Stimulated activated effector memory CD8-positive, alpha-beta T cell treated with anti-CD3 and anti-CD28 coated beads, Interleukin-12 subunit alpha, Interleukin-12 subunit beta, amount 100 ng/mL, for 72 hours (primary cell): ENCODE measurements at regions not wholly inside any gene's neighbourhood (a gene's known extent, or its start where the extent isn't known, plus 50 kb on each side); places are given as distances from the start of the nearest gene placed in this dataset.
A peak's percentile ranks its signal among the peaks of the same experiment; 100 is the strongest.

Experiments
- ATAC-seq: fragments of 150-1000 bp; cut with Tn5 transposase; 2 replicates; pipeline ENCODE4 v1.10.0; 2021
- DNase-seq, 2 donors: peaks; one replicate each; pipeline ENCODE4 v3.0.0; 2021 to 2022; ENCODE audit warnings: low spot score in 2 of 2
- H3K27ac Mint-ChIP-seq: one replicate; pipeline ENCODE4 v1.8.0; 2022; ENCODE audit warnings: mild to moderate bottlenecking, mixed read lengths
- H3K36me3 Mint-ChIP-seq: one replicate; pipeline ENCODE4 v1.8.0; 2022; ENCODE audit warnings: mild to moderate bottlenecking, mixed read lengths
- H3K4me1 Mint-ChIP-seq: one replicate; pipeline ENCODE4 v1.8.0; 2022; ENCODE audit warnings: mixed read lengths
- H3K4me3 Mint-ChIP-seq: one replicate; pipeline ENCODE4 v1.8.0; 2022; ENCODE audit warnings: mild to moderate bottlenecking, mixed read lengths
- H3K9me3 Mint-ChIP-seq: one replicate; pipeline ENCODE4 v1.8.0; 2022; ENCODE audit warnings: mixed read lengths

DNA sequence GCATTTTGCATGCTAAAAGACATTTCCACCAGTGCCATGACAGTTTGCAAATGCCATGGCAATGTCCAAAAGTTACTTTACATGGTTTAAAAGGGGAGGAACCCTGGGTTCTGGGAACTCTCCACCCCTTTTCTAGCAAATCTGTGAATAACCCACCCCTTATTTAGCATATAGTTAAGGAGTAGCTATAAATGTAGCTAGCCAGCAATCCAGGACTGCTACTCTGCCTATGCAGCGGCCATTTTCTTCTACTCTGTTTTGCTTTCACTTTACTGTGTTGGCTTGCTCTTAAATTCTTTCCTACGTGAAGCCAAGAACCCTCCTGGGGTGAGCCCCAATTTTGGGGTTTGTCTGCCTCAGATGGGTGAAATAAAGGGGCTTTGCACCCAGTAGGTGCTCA lies 141.0 kb downstream of the PTPN11 start:
- Mint-ChIP-seq H3K4me3 (no peak overlapping the region), H3K27ac (no peak overlapping the region), H3K4me1 (no peaks in the 10 kb centered on the region), H3K9me3 (no peaks in the 10 kb centered on the region), H3K36me3 (no peaks in the 10 kb centered on the region)
- DNase-seq (no peak), ATAC-seq (no peak)

DNA sequence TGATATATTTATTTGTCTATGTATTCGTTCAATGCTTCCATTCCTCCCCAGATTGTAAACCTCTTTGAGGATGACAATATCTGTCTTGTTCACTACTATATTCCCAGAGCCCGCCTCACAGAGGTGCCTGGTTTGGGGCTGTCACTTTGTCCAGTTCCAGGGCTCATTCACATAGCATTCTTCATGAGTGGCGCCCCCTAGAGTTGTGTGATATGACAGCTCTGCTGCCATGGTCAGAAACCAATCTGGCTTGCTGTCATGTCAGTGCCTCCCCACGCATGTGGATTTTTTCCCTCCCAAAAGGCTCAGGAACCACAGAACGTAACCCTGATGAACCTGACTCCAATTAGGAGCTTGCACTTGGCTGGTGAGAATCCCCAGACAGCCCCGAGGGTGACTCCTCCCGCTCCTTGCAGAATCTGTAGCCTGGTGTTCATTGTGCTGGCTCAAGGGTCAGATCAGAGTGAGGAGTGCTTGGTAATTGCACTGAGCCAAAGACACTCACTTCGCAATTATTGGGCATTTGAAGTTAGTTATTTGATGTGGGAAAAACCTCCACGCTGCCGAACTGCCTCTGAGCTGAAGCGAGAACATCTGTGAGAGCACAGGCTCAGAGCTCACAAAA lies 145.5 kb downstream of the PTPN11 start:
- Mint-ChIP-seq H3K27ac (no peak overlapping the region), H3K36me3 (no peaks in the 10 kb centered on the region), H3K4me1 (no peaks in the 10 kb centered on the region), H3K9me3 (no peaks in the 10 kb centered on the region), H3K4me3 (no peak overlapping the region)
- no peak for DNase-seq
- ATAC-seq, result no peak

DNA sequence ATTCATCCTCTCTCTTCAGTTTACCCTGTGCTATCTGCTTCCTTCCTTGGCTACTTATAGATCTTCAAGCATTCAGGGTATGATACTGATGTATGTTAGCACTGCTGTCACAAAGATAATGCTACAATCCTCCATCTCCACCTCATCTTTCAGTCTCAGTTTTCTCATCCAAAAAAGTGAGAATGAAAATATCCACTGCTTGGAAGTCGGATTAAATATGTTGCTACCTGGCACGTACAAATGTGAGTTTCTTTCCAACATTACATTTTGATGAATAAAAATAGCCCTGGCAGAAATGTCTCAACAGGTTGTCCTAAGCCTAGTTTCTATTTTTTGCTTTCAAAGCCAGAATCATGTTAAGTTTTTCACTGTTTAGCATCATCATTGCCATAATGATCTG lies 149.9 kb downstream of the PTPN11 start:
- Mint-ChIP-seq H3K4me1 (no peaks in the 10 kb centered on the region), H3K27ac (no peak overlapping the region), H3K36me3 (no peaks in the 10 kb centered on the region), H3K4me3 (no peak overlapping the region), H3K9me3 (no peaks in the 10 kb centered on the region)
- DNase-seq (no peak), ATAC-seq (no peak)

DNA sequence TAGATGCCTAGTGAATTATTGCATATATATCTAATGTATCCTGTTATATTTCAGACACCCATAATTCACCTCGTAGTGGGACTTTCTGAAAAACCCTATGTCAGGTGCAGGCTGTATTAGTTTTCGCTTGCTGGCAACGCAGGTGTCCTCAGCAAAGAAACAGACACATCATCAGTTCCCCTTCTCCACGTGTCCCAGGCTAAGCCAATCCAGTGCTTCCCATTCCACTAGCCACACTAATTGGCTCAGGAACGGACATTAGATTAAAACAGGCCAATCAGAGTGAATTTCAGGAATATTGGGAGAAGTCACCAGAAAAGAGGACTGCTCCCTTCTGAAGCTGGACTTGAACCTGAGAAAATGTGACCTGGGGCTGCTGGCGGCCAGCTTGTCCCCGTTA lies 151.3 kb downstream of the PTPN11 start:
- Mint-ChIP-seq H3K27ac (no peak overlapping the region), H3K36me3 (no peaks in the 10 kb centered on the region), H3K4me3 (no peak overlapping the region), H3K4me1 (no peaks in the 10 kb centered on the region), H3K9me3 (no peaks in the 10 kb centered on the region)
- ATAC-seq, result no peak
- DNase-seq, result no peak

DNA sequence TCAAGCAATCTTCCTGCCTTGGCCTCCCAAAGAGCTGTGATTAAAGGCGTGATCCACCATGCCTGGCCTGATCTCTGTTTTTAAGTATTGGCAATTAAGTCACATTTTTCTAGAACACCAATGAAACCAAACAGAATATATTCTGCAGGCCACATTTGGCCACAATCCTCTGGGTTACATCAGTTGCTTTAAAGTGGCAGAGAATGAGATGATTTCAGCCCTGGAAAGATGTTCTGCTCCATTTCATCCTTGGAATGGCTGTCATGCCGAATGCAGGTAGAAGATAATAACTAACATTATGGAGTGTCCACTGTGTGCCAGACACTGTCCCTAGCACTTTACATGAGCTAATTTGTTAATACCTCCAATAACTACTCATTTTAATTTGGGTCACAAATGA lies 154.4 kb downstream of the PTPN11 start:
- no peaks in the 10 kb centered on the region for H3K36me3 Mint-ChIP-seq
- DNase-seq (no peak), ATAC-seq (no peak)
- no peaks in the 10 kb centered on the region for H3K4me1 Mint-ChIP-seq
- H3K9me3 Mint-ChIP-seq, result no peaks in the 10 kb centered on the region
- no peak overlapping the region for H3K27ac Mint-ChIP-seq
- H3K4me3 Mint-ChIP-seq, result no peak overlapping the region

DNA sequence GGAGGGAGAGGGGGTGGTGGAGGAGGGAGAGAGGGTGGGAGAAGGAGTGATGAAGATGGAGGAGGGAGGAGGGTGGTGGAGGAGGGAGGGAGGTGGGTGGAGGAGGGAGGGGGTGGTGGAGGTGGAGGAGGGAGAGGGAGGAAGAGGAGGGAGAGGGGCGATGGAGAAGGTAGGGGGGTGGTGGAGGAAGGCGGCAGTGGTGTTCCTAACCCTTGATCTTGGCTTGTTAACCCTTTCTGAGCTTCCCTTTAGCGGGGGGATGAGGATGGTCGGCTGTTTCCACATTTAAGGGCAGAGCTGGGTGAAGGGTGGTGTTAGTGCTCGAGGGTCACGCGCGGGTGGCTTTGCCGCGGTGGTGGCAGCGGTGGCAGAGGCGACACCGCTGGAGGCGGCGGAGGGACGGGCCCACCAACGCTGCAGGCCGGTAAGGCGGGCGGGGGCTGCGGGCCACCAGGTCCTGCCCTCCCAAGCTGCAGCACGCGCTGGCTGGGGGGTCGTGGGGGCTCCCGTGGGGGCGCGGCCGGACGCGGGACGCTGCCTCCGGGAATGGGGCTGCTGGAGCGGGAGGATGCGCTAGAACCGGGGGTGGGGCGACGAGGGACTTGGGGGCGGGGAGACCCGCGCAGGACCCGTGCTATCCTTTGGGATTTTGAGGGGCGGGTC lies 156.3 kb downstream of the PTPN11 start:
- H3K9me3 Mint-ChIP-seq, result no peaks in the 10 kb centered on the region
- DNase-seq, result no peak
- H3K36me3 Mint-ChIP-seq, result no peaks in the 10 kb centered on the region
- H3K4me3 Mint-ChIP-seq, result no peak overlapping the region
- H3K27ac Mint-ChIP-seq, result no peak overlapping the region
- no peaks in the 10 kb centered on the region for H3K4me1 Mint-ChIP-seq
- no peak for ATAC-seq

DNA sequence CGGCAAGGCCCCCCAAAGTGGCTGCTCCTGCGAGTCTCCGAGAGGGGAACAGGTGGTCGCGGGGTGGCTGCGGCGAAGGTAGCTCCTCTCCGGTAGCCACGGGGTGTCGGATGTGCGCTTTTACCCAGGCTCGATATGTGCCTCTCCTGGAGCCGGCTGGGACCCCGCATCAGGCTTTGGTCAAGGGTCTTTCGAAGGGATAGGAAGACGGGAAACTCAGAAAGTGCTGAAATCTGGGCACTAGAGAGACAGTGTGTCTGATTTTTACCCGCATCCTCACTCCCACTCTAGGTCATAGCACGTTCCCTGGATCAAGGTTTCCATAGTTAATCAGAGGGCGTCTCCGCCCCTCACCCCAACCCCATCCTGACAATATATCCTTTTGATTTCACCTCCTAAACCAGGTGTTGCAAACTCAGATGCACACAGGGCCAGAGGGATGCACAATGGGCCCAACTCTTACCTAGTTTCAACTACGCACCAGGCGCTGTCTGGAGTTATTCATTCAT lies 156.9 kb downstream of the PTPN11 start:
- Mint-ChIP-seq H3K36me3 (no peaks in the 10 kb centered on the region), H3K4me1 (no peaks in the 10 kb centered on the region), H3K9me3 (no peaks in the 10 kb centered on the region), H3K4me3 (no peak overlapping the region), H3K27ac (no peak overlapping the region)
- ATAC-seq (no peak), DNase-seq (no peak)

DNA sequence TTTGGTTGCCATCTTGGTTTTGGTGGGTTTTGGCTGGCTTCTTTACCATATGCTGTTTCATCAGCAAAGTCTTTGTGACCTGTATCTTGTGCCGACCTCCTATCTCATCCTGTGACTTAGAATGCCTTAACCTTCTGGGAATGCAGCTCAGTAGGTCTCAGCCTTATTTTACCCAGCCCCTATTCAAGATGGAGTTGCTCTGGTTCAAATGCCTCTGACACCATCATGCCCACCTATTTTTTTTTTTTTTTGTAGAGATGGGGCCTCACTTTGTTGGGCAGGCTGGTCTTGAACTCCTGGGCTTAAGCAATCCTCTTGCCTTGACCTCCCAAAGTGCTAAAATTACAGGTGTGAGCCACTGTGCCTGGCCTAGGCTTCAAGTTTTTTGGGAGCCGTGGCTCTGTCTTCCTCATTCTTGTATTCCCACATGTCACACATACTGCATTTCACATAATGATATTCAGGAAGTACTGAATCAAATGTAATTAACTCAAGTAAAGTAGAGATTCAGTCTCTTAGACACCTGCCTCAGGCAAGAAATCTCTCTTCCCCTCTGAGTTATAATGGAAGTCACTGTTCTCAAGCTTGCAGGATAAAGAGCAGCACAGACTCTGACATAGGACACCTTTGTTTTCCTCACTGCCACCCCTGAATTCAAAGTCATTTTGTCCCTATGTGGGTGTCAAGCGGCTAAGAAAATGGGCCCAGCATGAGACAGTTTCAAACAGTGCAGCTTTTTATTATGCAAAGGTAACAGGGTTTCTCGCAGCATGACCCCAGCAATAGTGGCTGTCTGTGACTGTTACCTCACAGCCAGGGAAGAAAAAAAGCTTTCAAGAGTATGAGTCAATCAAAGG lies 159.0 kb downstream of the PTPN11 start:
- Mint-ChIP-seq H3K9me3 (no peaks in the 10 kb centered on the region), H3K4me3 (no peak overlapping the region), H3K36me3 (no peaks in the 10 kb centered on the region), H3K27ac (no peak overlapping the region), H3K4me1 (no peaks in the 10 kb centered on the region)
- DNase-seq (no peak), ATAC-seq (peak; percentile 43)

DNA sequence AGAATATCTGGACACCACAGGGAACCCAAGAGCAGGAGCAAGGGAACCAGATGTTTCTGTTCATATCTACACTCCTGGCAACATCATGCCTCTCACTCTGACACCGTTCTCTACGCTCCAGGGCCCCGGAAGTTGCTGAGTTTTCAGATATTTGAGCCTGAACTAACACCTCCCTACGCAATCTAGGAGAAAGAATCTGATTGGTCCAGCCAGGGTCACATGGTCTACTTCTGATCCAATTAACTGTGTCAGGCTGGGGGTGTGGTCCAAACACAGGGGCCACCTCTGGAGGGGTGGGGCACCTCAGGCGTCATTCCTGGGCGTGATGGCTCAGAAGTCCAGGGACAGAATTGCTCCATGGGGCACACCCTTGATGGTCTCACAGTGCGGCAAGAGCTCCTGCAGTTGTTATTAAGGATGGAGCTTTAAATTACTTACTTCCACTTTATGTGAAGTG lies 165.5 kb downstream of the PTPN11 start:
- Mint-ChIP-seq H3K4me3 (no peak overlapping the region), H3K36me3 (no peaks in the 10 kb centered on the region), H3K27ac (no peak overlapping the region), H3K9me3 (no peaks in the 10 kb centered on the region), H3K4me1 (no peaks in the 10 kb centered on the region)
- no peak for ATAC-seq
- no peak for DNase-seq

DNA sequence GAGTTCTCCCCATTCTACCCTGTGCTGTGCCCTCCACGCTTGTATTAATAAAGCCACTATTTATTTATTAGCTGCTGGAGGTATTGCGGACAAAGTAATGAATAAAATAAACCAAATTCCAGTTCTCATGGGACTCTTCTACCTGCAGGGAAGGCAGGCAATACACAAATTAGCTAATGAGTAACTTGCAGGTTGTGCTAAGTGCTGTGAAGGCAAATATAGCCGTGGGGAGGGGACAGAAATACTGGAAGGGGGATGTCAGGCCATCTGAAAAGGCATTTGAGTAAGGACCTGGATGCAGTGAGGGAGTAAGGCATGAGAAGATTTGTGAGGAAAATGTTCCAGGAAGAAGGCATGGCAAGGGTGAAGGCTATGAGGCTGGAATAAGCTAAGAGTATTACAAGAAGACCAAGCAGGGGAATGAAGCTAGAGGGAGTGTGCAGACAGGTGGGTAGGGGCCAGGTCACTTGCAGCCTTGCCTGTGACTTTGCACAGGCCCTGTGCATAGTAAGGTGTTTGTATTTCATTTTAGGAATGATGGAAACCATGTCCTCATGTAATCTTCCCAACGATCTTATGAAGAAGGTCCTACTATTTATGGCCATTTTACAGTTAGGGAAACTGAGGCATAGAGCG lies 167.5 kb downstream of the PTPN11 start:
- ATAC-seq (no peak), DNase-seq (no peak)
- Mint-ChIP-seq H3K27ac (no peak overlapping the region), H3K4me3 (no peak overlapping the region), H3K4me1 (no peaks in the 10 kb centered on the region), H3K9me3 (no peaks in the 10 kb centered on the region), H3K36me3 (no peaks in the 10 kb centered on the region)

DNA sequence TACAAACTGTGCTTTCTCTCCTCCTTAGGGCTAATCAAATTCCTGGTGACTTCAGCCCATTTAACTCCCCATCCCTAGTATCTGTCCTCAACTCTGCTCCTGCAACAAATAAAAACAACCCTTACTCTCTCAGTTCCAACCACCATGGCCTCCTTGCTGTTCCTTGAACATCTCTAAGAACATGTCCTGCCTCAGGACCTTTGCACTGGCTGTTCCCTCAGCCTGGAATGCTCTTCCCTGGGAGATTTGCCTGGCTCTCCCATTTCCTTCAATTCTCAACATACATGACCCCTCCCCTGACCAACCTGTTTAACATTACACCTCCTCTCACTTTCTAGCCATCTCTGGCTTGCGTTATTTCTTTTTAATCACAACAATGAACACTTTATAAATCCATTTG lies 170.5 kb downstream of the PTPN11 start:
- Mint-ChIP-seq H3K9me3 (peaks cover 4% of the 10 kb centered on the region), H3K4me3 (no peak overlapping the region), H3K36me3 (no peaks in the 10 kb centered on the region), H3K27ac (no peak overlapping the region), H3K4me1 (no peaks in the 10 kb centered on the region)
- DNase-seq, result no peak
- ATAC-seq, result no peak

DNA sequence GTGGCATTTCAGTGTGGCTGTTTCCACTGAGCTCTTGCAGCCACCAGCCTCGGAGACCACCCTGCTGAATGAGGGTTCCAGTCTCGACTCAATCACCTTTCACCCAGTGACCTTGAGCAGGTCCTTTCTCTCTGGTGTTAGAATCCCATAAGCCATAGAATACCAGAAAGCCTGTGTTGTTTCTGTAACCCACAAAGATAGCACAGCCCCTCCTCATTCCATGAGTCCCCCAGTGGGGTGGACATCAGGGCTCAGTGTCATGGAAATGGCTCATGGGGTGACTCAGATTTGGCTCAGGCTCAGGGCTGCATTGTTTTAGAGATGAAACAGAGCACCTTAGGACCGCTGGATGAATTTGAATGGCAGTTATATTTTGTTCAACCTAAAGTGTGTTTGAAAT lies 171.5 kb downstream of the PTPN11 start:
- Mint-ChIP-seq H3K36me3 (no peaks in the 10 kb centered on the region), H3K4me3 (no peak overlapping the region), H3K9me3 (peaks cover 4% of the 10 kb centered on the region), H3K27ac (no peak overlapping the region), H3K4me1 (no peaks in the 10 kb centered on the region)
- ATAC-seq, result no peak
- DNase-seq, result no peak

DNA sequence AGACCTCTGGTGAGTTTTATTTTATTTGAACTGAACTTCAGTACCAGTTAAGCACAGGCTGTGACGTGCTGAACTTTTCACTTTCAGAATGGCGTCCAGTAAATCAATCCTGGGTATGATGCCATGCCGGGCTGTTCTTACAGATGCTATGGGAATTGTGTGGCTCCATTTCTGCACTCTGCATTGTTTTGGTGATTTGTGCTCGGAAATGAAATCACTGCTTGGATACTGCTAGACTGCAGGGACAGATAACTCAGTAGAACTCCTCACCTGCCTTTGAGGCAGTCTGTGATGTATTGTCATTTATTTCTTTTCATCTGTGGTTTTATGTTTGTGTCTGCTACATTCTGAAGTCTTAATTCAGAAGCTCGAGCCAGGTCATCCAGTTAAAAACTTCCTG lies 172.7 kb downstream of the PTPN11 start:
- no peaks in the 10 kb centered on the region for H3K36me3 Mint-ChIP-seq
- no peak for DNase-seq
- peaks cover 4% of the 10 kb centered on the region for H3K4me1 Mint-ChIP-seq
- ATAC-seq, result no peak
- H3K4me3 Mint-ChIP-seq, result no peak overlapping the region
- peaks cover 4% of the 10 kb centered on the region for H3K9me3 Mint-ChIP-seq
- H3K27ac Mint-ChIP-seq, result no peak overlapping the region

DNA sequence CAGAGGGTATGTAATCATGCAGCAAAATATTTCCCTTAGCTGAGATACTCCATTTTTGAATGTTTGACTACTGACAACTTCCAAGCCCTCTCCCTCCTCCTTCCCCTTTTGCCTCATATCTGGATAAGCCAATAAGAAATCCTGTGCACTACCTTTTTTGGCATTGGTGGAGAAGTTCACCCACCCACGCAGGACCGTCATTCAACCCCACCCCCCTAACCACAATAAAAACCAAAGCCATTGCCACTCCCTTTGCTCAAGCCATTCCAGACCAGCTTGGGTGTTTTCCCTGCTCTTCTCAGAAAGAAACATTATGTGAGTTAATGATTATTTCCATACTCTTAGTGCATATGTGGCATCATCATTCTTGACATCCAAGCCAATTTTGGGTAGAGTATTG lies 176.7 kb downstream of the PTPN11 start:
- no peak overlapping the region for H3K27ac Mint-ChIP-seq
- no peaks in the 10 kb centered on the region for H3K36me3 Mint-ChIP-seq
- H3K4me3 Mint-ChIP-seq, result no peak overlapping the region
- H3K4me1 Mint-ChIP-seq, result peaks cover 4% of the 10 kb centered on the region
- H3K9me3 Mint-ChIP-seq, result peaks cover 4% of the 10 kb centered on the region
- DNase-seq, result no peak
- no peak for ATAC-seq

DNA sequence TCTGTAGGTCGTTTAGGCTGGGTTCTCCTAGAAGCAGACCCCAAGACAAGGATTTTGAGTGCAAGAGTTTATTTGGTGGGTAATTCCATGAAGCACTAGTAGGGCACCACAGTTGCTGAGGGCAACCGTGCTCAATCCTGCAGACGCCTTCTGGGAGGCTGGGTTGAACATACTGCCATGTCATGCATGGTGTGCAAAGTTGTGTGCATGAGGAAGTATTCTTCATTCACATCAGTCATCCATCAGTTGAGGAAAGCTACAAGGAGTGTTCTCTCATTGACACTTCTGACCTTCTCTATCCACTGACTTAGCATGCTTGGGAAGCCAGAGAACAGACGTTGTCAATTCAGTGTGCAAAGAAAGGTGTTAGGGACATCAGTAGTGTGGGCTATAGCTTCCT lies 179.2 kb downstream of the PTPN11 start:
- H3K36me3 Mint-ChIP-seq, result no peaks in the 10 kb centered on the region

More for the DNA sequence above, 179.2 kb downstream of the PTPN11 start:
- peaks cover 7% of the 10 kb centered on the region for H3K9me3 Mint-ChIP-seq
- peaks cover 4% of the 10 kb centered on the region for H3K4me1 Mint-ChIP-seq
- no peak for ATAC-seq
- no peak for DNase-seq
- H3K4me3 Mint-ChIP-seq, result no peak overlapping the region
- no peak overlapping the region for H3K27ac Mint-ChIP-seq
